OCI-LY3 (cell line): ENCODE measurements at regions not wholly inside any gene's neighbourhood (a gene's known extent, or its start where the extent isn't known, plus 50 kb on each side); places are given as distances from the start of the nearest gene placed in this dataset.

Source experiments
- EZH2phosphoT487 ChIP-seq: fragments of 200-600 bp; shearing (Covaris generic); IDR thresholded peaks from 2 replicates; pipeline ENCODE4 v1.6.1; 2018; ENCODE audit warnings: antibody characterized with exemption, mixed run types, low read depth
- TF ChIP-seq, protein P1 (sequence below): fragments of 200-600, 300-600 bp; sonication (generic); IDR thresholded peaks from 2 replicates; pipeline ENCODE4 v1.5.1; 2014; ENCODE audit warnings: antibody characterized with exemption, low read length, low read depth

DNA sequence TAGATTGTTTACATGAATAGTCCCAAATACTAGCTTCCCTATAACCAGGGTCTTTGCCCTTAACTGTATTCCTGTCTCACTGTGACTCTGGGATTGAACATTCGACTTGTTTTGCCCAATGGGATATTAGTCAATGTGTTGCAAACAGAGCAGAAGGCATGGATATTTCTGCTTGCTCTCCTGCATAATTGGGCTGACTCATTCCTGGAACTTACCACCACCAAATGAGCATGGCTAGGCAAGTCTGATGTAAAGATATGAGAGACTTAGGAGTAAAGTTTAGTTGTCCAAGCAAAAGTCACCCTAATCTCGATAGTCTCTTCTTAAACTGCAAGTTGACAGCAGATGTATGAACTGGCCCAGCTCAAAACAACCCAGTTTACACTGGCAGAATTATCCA is 273.5 kb upstream of the CCNG1 start:
- TF ChIP-seq, protein P1, sequence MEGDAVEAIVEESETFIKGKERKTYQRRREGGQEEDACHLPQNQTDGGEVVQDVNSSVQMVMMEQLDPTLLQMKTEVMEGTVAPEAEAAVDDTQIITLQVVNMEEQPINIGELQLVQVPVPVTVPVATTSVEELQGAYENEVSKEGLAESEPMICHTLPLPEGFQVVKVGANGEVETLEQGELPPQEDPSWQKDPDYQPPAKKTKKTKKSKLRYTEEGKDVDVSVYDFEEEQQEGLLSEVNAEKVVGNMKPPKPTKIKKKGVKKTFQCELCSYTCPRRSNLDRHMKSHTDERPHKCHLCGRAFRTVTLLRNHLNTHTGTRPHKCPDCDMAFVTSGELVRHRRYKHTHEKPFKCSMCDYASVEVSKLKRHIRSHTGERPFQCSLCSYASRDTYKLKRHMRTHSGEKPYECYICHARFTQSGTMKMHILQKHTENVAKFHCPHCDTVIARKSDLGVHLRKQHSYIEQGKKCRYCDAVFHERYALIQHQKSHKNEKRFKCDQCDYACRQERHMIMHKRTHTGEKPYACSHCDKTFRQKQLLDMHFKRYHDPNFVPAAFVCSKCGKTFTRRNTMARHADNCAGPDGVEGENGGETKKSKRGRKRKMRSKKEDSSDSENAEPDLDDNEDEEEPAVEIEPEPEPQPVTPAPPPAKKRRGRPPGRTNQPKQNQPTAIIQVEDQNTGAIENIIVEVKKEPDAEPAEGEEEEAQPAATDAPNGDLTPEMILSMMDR: no peak
- no peak for TF ChIP-seq EZH2phosphoT487
